Lower leg skin (tissue), 3 donors: ENCODE measurements at regions not wholly inside any gene's neighbourhood (a gene's known extent, or its start where the extent isn't known, plus 50 kb on each side); places are given as distances from the start of the nearest gene placed in this dataset.

ENCODE experiments used
- CTCF ChIP-seq, 3 donors: fragments of 450-650 bp; IDR thresholded peaks; one replicate each; pipeline ENCODE4 v1.5.1; 2016; ENCODE audit warnings: antibody characterized with exemption in 3 of 3, mild to moderate bottlenecking in 3 of 3, moderate library complexity in 2 of 3
- POLR2A ChIP-seq, 2 donors: fragments of 450-650 bp; IDR thresholded peaks; one replicate each; pipeline ENCODE4 v1.6.1; 2016 to 2017; ENCODE audit warnings: antibody characterized with exemption in 2 of 2, mild to moderate bottlenecking in 1 of 2, moderate library complexity in 1 of 2

- TF ChIP-seq CTCF (IDR thresholded peaks at IDR 0.05) (no peak), POLR2A (IDR thresholded peaks at IDR 0.05) (no peak)
Measured at GRCh38 chr3:23036728-23037127, 166.4 kb upstream of the UBE2E2 start.
